Ovary (tissue), 3 donors: ENCODE measurements at regions not wholly inside any gene's neighbourhood (a gene's known extent, or its start where the extent isn't known, plus 50 kb on each side); places are given as distances from the start of the nearest gene placed in this dataset.

Source experiments
- EP300 ChIP-seq: sonication (generic); formaldehyde crosslinking; IDR thresholded peaks from one replicate; pipeline ENCODE4 v1.6.1; 2017; ENCODE audit warnings: antibody characterized with exemption
- POLR2A ChIP-seq: fragments of 450-650 bp; IDR thresholded peaks from one replicate; pipeline ENCODE4 v1.6.1; 2017; ENCODE audit warnings: antibody characterized with exemption, mild to moderate bottlenecking, moderate library complexity
- TF ChIP-seq, protein P1 (sequence below), 3 donors: fragments of 450-650 bp in 2 of 3; fragments of 200-600 bp in 1 of 3; IDR thresholded peaks; one replicate each; pipeline versions ENCODE4 v1.5.1 to v1.8.0; 2016 to 2022; ENCODE audit warnings: antibody characterized with exemption in 3 of 3, mild to moderate bottlenecking in 1 of 3
- donor health status: DM: no; HTN: no; CAD: no.

DNA sequence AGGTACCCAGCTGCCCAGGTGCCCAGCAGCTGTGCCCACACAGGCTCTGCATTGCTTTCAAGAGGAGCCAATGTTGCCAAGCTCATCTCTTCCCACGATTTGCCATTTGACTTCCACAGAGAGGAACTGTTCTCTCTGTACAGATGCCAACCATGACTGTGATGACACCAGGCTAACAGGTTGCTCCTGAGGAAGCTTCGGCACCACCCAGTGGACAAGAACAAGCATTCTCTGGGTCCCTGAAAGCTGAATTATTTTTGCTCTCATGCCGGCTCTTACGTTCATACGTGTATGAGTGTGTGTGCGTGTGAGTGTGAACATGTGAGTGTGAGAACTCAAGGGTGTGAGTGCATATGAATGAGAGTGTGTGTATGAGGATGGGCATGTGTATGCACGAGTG, 535.2 kb downstream of the LIG4 start:
- TF ChIP-seq, protein P1, sequence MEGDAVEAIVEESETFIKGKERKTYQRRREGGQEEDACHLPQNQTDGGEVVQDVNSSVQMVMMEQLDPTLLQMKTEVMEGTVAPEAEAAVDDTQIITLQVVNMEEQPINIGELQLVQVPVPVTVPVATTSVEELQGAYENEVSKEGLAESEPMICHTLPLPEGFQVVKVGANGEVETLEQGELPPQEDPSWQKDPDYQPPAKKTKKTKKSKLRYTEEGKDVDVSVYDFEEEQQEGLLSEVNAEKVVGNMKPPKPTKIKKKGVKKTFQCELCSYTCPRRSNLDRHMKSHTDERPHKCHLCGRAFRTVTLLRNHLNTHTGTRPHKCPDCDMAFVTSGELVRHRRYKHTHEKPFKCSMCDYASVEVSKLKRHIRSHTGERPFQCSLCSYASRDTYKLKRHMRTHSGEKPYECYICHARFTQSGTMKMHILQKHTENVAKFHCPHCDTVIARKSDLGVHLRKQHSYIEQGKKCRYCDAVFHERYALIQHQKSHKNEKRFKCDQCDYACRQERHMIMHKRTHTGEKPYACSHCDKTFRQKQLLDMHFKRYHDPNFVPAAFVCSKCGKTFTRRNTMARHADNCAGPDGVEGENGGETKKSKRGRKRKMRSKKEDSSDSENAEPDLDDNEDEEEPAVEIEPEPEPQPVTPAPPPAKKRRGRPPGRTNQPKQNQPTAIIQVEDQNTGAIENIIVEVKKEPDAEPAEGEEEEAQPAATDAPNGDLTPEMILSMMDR (IDR thresholded peaks at IDR 0.05) = no peak
- TF ChIP-seq EP300 (no peak), POLR2A (no peak)
